Astrocyte (in vitro differentiated cells and primary cell): ENCODE measurements at regions not wholly inside any gene's neighbourhood (a gene's known extent, or its start where the extent isn't known, plus 50 kb on each side); places are given as distances from the start of the nearest gene placed in this dataset.

Experiments used
- DNase-seq: peaks from one replicate; pipeline ENCODE4 v3.0.0-alpha.2; 2010; ENCODE audit warnings: low read depth
- FAIRE-seq: peaks from 2 replicates; lab custom pipeline; 2011; peaks lifted over from hg19 to GRCh38; lab: Jason Lieb, UNC
- H2AFZ ChIP-seq: 2 replicates; pipeline ENCODE4 v1.6.0; 2012; ENCODE audit warnings: low read depth, low read length, inconsistent platforms
- H3K27ac ChIP-seq: 2 replicates; pipeline ENCODE4 v1.5.1; 2011; ENCODE audit warnings: low read depth, low read length, inconsistent platforms
- H3K27me3 ChIP-seq: 2 replicates; pipeline ENCODE4 v1.6.0; 2011; ENCODE audit warnings: low read length, inconsistent platforms; ENCODE audit not compliant: insufficient read depth
- H3K36me3 ChIP-seq: 2 replicates; pipeline ENCODE4 v1.5.1; 2011; ENCODE audit warnings: low read length, inconsistent platforms; ENCODE audit not compliant: insufficient read depth
- H3K4me1 ChIP-seq: 2 replicates; pipeline ENCODE4 v1.5.1; 2011; ENCODE audit warnings: low read length, inconsistent platforms; ENCODE audit not compliant: insufficient read depth
- H3K4me2 ChIP-seq: 2 replicates; pipeline ENCODE4 v1.6.0; 2012; ENCODE audit warnings: low read length, inconsistent platforms
- H3K4me3 ChIP-seq: 2 replicates; pipeline ENCODE4 v1.5.1; 2011; ENCODE audit warnings: low read depth, mild to moderate bottlenecking, low read length, inconsistent platforms; ENCODE audit not compliant: insufficient read depth
- H3K79me2 ChIP-seq: 2 replicates; pipeline ENCODE4 v1.6.0; 2012; ENCODE audit warnings: mild to moderate bottlenecking, low read length, inconsistent platforms; ENCODE audit not compliant: insufficient read depth
- H3K9ac ChIP-seq: 2 replicates; pipeline ENCODE4 v1.6.0; 2012; ENCODE audit warnings: mild to moderate bottlenecking, low read length, inconsistent platforms
- H3K9me3 ChIP-seq: 2 replicates; pipeline ENCODE4 v1.5.1; 2012; ENCODE audit warnings: low read depth, mild to moderate bottlenecking, low read length, inconsistent platforms; ENCODE audit not compliant: insufficient read depth
- H4K20me1 ChIP-seq: 2 replicates; pipeline ENCODE4 v1.6.0; 2012; ENCODE audit warnings: low read length, inconsistent platforms; ENCODE audit not compliant: insufficient read depth
- H3K27ac Mint-ChIP-seq: one replicate; pipeline ENCODE4 v1.8.0; 2021; ENCODE audit warnings: mild to moderate bottlenecking, mixed read lengths; ENCODE audit not compliant: unreplicated experiment
- H3K27me3 Mint-ChIP-seq: one replicate; pipeline ENCODE4 v1.8.0; 2021; ENCODE audit warnings: low read depth, mixed read lengths; ENCODE audit not compliant: unreplicated experiment
- H3K36me3 Mint-ChIP-seq: one replicate; pipeline ENCODE4 v1.8.0; 2021; ENCODE audit warnings: low read depth, mixed read lengths; ENCODE audit not compliant: unreplicated experiment
- H3K4me1 Mint-ChIP-seq: one replicate; pipeline ENCODE4 v1.8.0; 2021; ENCODE audit warnings: low read depth, mixed read lengths; ENCODE audit not compliant: unreplicated experiment
- H3K4me3 Mint-ChIP-seq: one replicate; pipeline ENCODE4 v1.8.0; 2021; ENCODE audit warnings: mild to moderate bottlenecking, moderate library complexity, mixed read lengths; ENCODE audit not compliant: unreplicated experiment
- H3K9me3 Mint-ChIP-seq: one replicate; pipeline ENCODE4 v1.8.0; 2021; ENCODE audit warnings: mild to moderate bottlenecking, mixed read lengths; ENCODE audit not compliant: unreplicated experiment
- CTCF ChIP-seq: IDR thresholded peaks from 2 replicates; pipeline ENCODE4 v1.5.1; 2011; ENCODE audit warnings: low read depth, mild to moderate bottlenecking, inconsistent platforms, low read length, moderate library complexity; ENCODE audit not compliant: insufficient read depth
- EZH2 ChIP-seq: IDR thresholded peaks from 2 replicates; pipeline ENCODE4 v1.6.1; 2012; ENCODE audit warnings: mild to moderate bottlenecking, low read length, inconsistent platforms; ENCODE audit not compliant: insufficient read depth

DNA sequence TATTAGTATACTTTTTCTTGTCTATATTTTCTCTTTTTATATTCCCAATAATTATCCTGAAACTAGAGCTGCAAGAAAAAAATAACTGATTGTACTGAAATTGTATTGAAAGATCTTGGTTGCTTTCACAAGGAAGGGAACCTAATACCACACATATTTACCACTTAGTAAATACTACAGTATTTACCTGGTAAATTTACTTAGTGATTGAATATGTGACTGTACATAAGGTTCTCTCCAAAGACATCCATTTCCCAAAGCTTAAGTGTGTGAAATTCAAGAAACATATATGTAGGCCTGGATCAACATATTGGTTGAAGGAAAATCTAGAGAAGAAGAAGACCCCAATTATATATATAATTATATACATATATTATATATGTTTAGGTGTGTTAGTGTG, 1272.7 kb downstream of the C4orf33 start:
- no peak overlapping the region for H3K27ac ChIP-seq
- no peaks in the 10 kb centered on the region for H3K36me3 ChIP-seq
- DNase-seq (no peak), FAIRE-seq (no peak)
- no peak overlapping the region for H2AFZ ChIP-seq
- no peak for TF ChIP-seq CTCF
- TF ChIP-seq EZH2: no peak
- Mint-ChIP-seq H3K36me3 (no peaks in the 10 kb centered on the region), H3K27ac (no peak overlapping the region), H3K4me1 (peaks cover 2% of the 10 kb centered on the region), H3K4me3 (no peak overlapping the region), H3K9me3 (no peaks in the 10 kb centered on the region), H3K27me3 (no peaks in the 10 kb centered on the region)
- H3K27me3 ChIP-seq: no peaks in the 10 kb centered on the region
- H3K79me2 ChIP-seq: no peaks in the 10 kb centered on the region
- no peaks in the 10 kb centered on the region for H4K20me1 ChIP-seq
- no peaks in the 10 kb centered on the region for H3K9me3 ChIP-seq
- H3K4me1 ChIP-seq: no peaks in the 10 kb centered on the region
- H3K4me3 ChIP-seq: no peak overlapping the region
- H3K4me2 ChIP-seq: no peak overlapping the region
- no peak overlapping the region for H3K9ac ChIP-seq

GRCh38 chr4:130393231-130393630, 1297.3 kb downstream of the C4orf33 start:
- Mint-ChIP-seq H3K4me1 (peaks cover 8% of the 10 kb centered on the region), H3K27ac (no peak overlapping the region), H3K4me3 (no peak overlapping the region), H3K27me3 (no peaks in the 10 kb centered on the region), H3K36me3 (no peaks in the 10 kb centered on the region), H3K9me3 (no peaks in the 10 kb centered on the region)
- H3K9me3 ChIP-seq: no peaks in the 10 kb centered on the region
- H3K4me1 ChIP-seq: peaks cover 7% of the 10 kb centered on the region
- H4K20me1 ChIP-seq: no peaks in the 10 kb centered on the region
- DNase-seq (peak; percentile 51), FAIRE-seq (no peak)
- H3K9ac ChIP-seq: no peak overlapping the region
- no peaks in the 10 kb centered on the region for H3K27me3 ChIP-seq
- no peaks in the 10 kb centered on the region for H3K36me3 ChIP-seq
- TF ChIP-seq EZH2 (no peak), CTCF (no peak)
- H3K4me2 ChIP-seq: peak overlapping the region; percentile 17
- H3K79me2 ChIP-seq: no peaks in the 10 kb centered on the region
- no peak overlapping the region for H3K27ac ChIP-seq
- H2AFZ ChIP-seq: no peak overlapping the region
- no peak overlapping the region for H3K4me3 ChIP-seq

- H3K9me3 ChIP-seq: no peaks in the 10 kb centered on the region
- no peak overlapping the region for H3K27ac Mint-ChIP-seq
- peaks cover 7% of the 10 kb centered on the region for H3K4me1 ChIP-seq
- H3K27me3 Mint-ChIP-seq: no peaks in the 10 kb centered on the region
- H3K36me3 Mint-ChIP-seq: no peaks in the 10 kb centered on the region
- no peaks in the 10 kb centered on the region for H3K27me3 ChIP-seq
- no peak overlapping the region for H3K9ac ChIP-seq
- peak overlapping the region; percentile 17 for H3K4me2 ChIP-seq
- no peaks in the 10 kb centered on the region for H3K36me3 ChIP-seq
- no peaks in the 10 kb centered on the region for H3K79me2 ChIP-seq
- H3K27ac ChIP-seq: no peak overlapping the region
- H2AFZ ChIP-seq: no peak overlapping the region
- no peak for FAIRE-seq
- DNase-seq: peak; percentile 74
- no peak for TF ChIP-seq CTCF
- TF ChIP-seq EZH2: no peak
- H3K9me3 Mint-ChIP-seq: no peaks in the 10 kb centered on the region
- peaks cover 8% of the 10 kb centered on the region for H3K4me1 Mint-ChIP-seq
- H3K4me3 ChIP-seq: no peak overlapping the region
- H3K4me3 Mint-ChIP-seq: no peak overlapping the region
- H4K20me1 ChIP-seq: no peaks in the 10 kb centered on the region
These were observed 1297.7 kb downstream of the C4orf33 start for GRCh38 chr4:130393642-130394041.
